ENCODE measurements at regions not wholly inside any gene's neighbourhood (a gene's known extent, or its start where the extent isn't known, plus 50 kb on each side); places are given as distances from the start of the nearest gene placed in this dataset.
A peak's percentile ranks its signal among the peaks of the same experiment; 100 is the strongest.
"Not testable (repeated sequence)": the region's sequence is repeated elsewhere in the genome, so short reads cannot be mapped to it uniquely, and the experiment has no call there.

DNA sequence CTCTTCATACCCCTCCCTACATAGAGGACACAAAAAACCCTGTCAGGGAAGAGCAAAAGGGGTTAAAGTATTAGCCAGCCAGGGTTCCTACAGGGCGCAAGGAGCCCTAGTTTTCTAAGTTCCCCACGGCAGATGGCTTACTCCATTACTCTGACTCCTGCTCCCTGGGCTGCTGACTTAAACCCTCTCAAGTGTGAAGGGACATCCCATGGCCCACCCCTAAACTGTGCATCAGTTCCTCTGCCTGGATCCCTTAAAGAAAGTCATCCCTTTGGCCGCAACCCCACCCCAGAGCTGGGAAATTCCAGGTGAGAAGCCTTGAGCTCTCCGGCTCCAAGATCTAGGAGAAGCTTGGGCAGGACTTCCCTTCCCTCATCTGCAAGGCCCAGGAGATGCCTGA, 236.0 kb downstream of the TOMM20 start:
- DNase-seq = no peak
- no peaks in the 10 kb centered on the region for H3K27me3 ChIP-seq

DNA sequence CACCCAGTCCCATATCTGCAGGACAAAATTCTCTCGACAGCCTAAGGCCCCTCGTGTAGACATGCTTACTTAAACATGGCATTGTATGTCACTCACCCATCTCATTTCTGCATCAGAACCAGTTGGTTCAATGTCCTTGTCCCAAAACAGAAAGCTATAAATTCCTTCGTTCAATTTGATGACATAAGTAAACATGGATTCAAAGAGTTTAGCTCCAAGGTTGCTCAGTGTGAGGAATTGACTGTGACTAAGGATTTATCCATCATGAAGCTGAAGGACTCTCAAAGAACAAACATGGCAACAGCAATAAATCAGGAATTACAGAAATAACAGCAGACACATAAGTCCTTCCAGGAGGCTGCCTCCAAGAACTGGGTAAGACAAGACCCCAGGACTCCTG, 237.2 kb downstream of the TOMM20 start:
- DNase-seq = no peak
- no peak overlapping the region for H3K4me3 ChIP-seq
- H3K4me1 ChIP-seq = no peaks in the 10 kb centered on the region
- no peaks in the 10 kb centered on the region for H3K9me3 ChIP-seq
- TF ChIP-seq POLR2A (IDR thresholded peaks at IDR 0.05) (no peak), CTCF (IDR thresholded peaks at IDR 0.05) (no peak)
- no peak overlapping the region for H3K27ac ChIP-seq
- no peaks in the 10 kb centered on the region for H3K36me3 ChIP-seq
- H3K27me3 ChIP-seq = no peaks in the 10 kb centered on the region

More for the DNA sequence above, 236.0 kb downstream of the TOMM20 start:
- Histone ChIP-seq H3K4me3 (no peak overlapping the region), H3K27ac (no peak overlapping the region), H3K9me3 (no peaks in the 10 kb centered on the region), H3K4me1 (no peaks in the 10 kb centered on the region), H3K36me3 (no peaks in the 10 kb centered on the region)
- no peak for TF ChIP-seq CTCF (IDR thresholded peaks at IDR 0.05)
- no peak for TF ChIP-seq POLR2A (IDR thresholded peaks at IDR 0.05)

GRCh38 chr1:234889643-234890042, 239.0 kb downstream of the TOMM20 start:
- no peaks in the 10 kb centered on the region for H3K4me1 ChIP-seq
- no peak overlapping the region for H3K4me3 ChIP-seq
- DNase-seq = no peak
- H3K9me3 ChIP-seq = no peaks in the 10 kb centered on the region
- no peaks in the 10 kb centered on the region for H3K27me3 ChIP-seq
- H3K27ac ChIP-seq = no peak overlapping the region
- no peak for TF ChIP-seq POLR2A (IDR thresholded peaks at IDR 0.05)
- no peaks in the 10 kb centered on the region for H3K36me3 ChIP-seq

GRCh38 chr1:234888247-234888646, 240.4 kb downstream of the TOMM20 start:
- DNase-seq, H3K27ac ChIP-seq, H3K9me3 ChIP-seq, H3K36me3 ChIP-seq, H3K4me3 ChIP-seq, H3K4me1 ChIP-seq, H3K27me3 ChIP-seq: not testable (repeated sequence)

DNA sequence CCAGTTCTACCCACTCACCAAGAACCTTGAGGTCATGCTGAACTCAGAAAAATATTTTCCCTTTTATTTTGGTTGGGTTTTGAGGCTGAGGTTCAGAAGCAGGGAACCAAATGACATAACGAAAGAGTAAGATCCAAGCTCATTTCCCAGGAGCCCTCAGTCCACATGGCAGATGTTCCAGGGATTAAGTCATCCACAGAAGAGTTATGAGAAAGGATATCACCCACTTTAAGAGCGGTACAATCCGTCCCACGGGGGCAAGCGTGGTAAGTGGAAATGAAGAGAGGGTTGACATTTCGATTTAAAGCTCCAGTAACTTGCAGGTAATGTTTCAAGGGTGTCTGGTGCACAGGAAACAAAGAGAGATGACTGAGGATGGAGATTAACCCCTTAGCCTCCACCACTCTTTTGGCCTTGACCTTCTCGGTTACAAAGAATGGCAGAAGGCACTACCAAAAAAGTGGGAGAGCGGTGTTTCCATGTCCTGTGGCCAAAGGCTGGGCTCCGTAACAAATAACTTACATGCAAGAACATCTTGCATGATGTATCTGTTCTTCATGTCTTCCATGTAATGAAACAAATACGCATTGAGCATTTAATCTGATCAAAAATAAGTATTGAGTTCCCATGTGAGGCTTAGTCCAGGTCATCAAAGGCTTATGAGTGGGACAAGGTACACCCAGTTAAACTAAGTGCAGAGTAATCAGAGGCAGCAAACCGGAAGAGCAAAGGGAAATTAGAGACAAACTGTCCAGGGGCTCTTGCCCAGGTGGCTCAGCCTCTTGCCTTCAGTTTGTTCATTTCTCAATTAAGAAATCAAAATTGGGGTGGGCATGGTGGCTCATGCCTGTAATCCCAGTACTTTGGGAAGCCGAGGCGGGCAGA, 241.4 kb downstream of the TOMM20 start:
- no peaks in the 10 kb centered on the region for H3K36me3 ChIP-seq
- no peaks in the 10 kb centered on the region for H3K4me1 ChIP-seq
- DNase-seq = no peak
- no peaks in the 10 kb centered on the region for H3K9me3 ChIP-seq
- no peak for TF ChIP-seq CTCF (IDR thresholded peaks at IDR 0.05)
- no peaks in the 10 kb centered on the region for H3K27me3 ChIP-seq
- peak overlapping the region; percentile 10 to 63 (median 28) for H3K27ac ChIP-seq
- H3K4me3 ChIP-seq = no peak overlapping the region

DNA sequence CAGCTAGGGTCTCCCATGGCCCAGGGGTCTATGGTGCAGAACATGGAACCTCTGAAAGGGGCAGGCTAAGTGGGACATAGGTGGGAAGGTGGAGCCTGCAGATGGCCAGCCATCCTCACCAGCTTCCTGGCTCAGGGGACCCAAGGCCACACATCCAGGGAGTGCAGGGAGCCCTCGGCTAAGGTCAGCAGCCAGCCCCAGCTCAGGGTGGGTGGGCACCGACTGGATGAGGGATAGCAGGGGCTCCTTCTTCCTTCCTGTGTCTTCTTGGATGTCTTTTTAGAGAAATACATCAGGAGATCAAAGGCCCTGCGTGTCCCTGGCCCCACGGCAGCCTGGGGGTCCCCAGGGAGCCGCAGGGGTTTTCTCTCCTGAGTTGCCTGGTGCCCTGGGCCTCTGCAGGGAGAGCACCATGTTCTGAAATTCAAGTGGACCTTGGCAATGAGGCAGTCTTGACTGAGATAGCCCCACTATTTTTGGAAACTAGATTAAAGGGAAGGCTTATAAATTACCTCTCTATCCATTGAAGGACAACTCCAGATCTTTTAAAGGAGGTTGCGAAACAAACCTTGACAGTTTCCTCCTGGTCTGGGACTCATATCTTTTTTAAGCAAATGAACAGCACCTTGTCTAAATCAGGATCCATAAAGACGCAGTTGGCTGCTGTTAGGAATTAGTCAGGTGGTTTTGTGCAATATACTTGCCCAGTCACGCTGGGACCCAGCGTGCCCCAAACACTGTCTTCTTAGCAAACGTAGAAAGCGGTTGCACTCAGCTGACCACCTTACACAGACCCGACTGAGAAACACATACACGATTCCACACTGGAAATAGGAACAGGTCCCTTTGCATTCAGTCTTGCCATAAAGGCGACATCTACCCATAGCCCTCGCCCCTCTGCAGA, 242.3 kb downstream of the TOMM20 start:
- H3K27me3 ChIP-seq = no peaks in the 10 kb centered on the region
- H3K4me1 ChIP-seq = no peaks in the 10 kb centered on the region
- no peak for DNase-seq
- peak overlapping the region; percentile 12 to 63 (median 46) for H3K27ac ChIP-seq
- no peaks in the 10 kb centered on the region for H3K9me3 ChIP-seq
- TF ChIP-seq POLR2A (IDR thresholded peaks at IDR 0.05) (no peak), CTCF (IDR thresholded peaks at IDR 0.05) (no peak)
- no peak overlapping the region for H3K4me3 ChIP-seq
- H3K36me3 ChIP-seq = no peaks in the 10 kb centered on the region
